ENCODE measurements at regions not wholly inside any gene's neighbourhood (a gene's known extent, or its start where the extent isn't known, plus 50 kb on each side); places are given as distances from the start of the nearest gene placed in this dataset.
A peak's percentile ranks its signal among the peaks of the same experiment; 100 is the strongest.

DNA sequence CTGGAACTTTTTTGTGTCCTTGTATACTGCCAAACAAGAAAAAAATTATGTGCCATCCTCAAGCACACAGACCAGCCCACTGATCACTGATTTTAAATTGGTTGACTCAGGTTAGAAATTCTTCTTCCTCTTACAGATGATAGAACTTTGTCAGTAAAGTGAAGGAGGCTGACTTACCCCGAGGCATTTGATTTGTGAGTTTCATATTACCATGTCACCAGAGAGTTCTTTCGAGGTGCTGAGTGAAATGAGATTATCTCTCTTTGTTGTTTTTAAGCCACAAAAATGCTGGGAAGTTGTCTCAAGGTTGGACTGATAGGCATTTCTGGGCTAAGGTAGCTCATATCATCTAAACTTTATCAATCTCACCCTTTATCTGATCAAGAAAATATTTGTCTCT, 78.8 kb upstream of the FAM180A start:
- no peak for DNase-seq

DNA sequence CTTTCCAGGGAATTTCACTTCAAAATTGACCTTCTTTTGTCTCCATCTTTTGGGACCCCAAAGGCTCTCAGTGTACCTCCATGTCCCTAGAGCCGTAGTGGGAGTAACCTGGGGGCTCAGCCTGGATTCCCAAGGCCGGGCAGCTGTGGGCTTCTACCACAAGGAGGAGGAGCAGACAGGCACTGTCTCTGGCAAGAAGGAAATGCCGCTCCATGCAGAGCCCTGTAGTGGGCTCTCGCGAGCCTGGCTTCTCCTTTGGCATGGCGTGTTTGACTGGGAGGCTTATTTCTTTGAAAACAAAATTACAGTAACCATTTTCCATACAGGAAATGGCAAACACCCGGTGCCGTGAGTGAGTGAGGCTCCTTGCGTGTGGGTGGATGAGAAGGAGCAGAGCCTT, 76.8 kb upstream of the FAM180A start:
- no peak for DNase-seq

GRCh38 chr7:135822376-135822775, 73.8 kb upstream of the FAM180A start:
- no peak for DNase-seq

GRCh38 chr7:135817583-135817982, 69.0 kb upstream of the FAM180A start:
- DNase-seq, result no peak

DNA sequence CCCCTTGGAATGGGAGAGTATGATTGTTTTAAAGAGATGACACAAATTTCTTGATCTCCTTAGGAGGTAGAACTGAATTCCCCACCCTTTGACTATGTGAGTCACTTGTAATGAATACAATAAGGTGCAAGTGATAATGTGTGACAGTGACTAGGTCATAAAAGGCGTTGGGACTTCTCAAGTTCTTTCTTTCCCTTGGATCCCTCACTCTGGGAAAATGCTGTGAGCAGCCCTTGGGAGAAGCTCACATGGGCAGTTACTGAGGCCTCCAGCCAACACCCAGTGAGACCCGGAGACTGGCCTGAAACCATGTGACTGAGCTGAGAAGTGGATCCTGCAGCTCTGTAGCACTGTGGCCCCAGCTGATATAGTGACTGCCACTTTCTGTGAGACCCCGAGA, 66.4 kb upstream of the FAM180A start:
- no peak for DNase-seq

GRCh38 chr7:135812148-135812547, 63.5 kb upstream of the FAM180A start:
- no peak for DNase-seq

DNA sequence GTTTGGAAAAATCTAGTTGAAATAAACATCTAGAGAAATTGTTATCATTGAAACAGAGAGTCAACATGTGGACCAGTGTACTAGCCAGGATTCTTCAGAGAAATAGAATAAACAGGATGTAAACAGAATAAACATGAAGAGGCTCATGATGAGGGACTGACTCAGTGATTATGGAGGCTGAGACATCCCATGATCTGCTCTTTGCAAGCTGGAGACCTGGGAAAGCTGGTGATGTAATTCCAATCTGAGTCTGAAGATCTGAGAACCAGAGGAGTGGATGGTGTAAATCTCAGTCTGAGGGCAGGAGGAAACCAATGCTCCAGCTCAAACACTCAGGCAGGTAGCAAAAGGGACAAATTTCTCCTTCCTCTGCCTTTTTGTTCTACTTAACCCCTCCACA, 62.9 kb upstream of the FAM180A start:
- DNase-seq, result no peak

- DNase-seq, result no peak
These were observed 59.6 kb upstream of the FAM180A start for GRCh38 chr7:135808206-135808605.

GRCh38 chr7:135803143-135803542, 54.5 kb upstream of the FAM180A start:
- DNase-seq, result no peak

GRCh38 chr7:135802697-135803096, 54.1 kb upstream of the FAM180A start:
- no peak for DNase-seq

GRCh38 chr7:135801877-135802276, 53.3 kb upstream of the FAM180A start:
- DNase-seq, result no peak

- DNase-seq, result peak; percentile 67
These were observed 52.6 kb upstream of the FAM180A start for GRCh38 chr7:135801045-135801693.

DNA sequence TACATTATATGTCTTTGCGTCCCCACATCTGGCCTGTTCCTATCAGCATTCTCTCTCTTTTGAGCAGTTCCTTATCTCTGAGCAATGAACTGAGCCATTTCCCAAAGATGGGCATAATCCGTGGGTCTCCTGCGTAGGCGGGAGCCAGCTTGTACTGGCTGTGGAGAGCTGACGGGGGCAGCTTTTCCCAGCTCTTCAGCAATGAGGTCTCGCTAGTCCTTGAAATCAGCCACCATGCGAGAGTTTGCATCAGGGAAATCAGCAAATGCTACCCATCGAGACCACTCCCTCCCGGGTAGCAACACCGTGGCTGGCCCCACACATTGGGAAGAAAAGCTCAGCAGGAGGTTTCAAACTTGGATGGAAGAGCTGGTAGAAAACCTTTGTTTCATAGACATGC, 51.9 kb upstream of the FAM180A start:
- no peak for DNase-seq

DNA sequence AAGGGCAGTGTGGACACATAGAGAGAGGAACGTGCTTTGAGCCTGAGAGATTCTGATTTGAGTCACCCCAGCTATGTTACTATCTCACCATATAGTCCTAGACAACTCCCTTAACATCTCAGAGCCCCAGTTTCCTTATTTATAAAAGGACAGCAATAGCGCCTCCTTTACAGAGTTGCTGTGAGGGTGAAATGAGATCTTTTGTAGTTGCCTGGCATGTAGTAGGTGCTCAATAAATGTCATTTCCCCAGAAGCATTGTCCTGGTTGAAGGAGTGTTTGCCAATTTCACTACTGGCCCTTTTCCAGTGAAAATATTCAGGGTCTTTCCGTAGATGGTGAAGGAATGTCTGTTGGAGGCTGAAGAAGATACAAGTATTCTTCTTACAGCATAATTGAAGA, 51.3 kb upstream of the FAM180A start:
- DNase-seq, result no peak

Measured in NCI-H1436 (cell line).